ENCODE measurements at regions not wholly inside any gene's neighbourhood (a gene's known extent, or its start where the extent isn't known, plus 50 kb on each side); places are given as distances from the start of the nearest gene placed in this dataset.

GRCh38 chr3:194851941-194852340 is 166.3 kb downstream of the FAM43A start:
- no peak for TF ChIP-seq CTCF (IDR thresholded peaks at IDR 0.05; ENCODE audit: low read depth, low read length, poor library complexity, severe bottlenecking)
- TF ChIP-seq EZH2phosphoT487 (IDR thresholded peaks at IDR 0.05; ENCODE audit: borderline replicate concordance, low read length): no peak

Measured in DOHH2 (cell line).